GM13976 (cell line): ENCODE measurements at regions not wholly inside any gene's neighbourhood (a gene's known extent, or its start where the extent isn't known, plus 50 kb on each side); places are given as distances from the start of the nearest gene placed in this dataset.

Experiments
- DNase-seq: peaks from one replicate; pipeline ENCODE4 v3.0.0; 2012; ENCODE audit warnings: low spot score
- in situ Hi-C: fragments of 300-500 bp; cut with MboI; formaldehyde crosslinking; loops from one replicate; pipeline ENCODE4 v1.12.0; 2022; ENCODE audit warnings: low sequenced_read_pairs, mixed read lengths, inconsistent platforms; ENCODE audit not compliant: unreplicated experiment
- TF ChIP-seq, protein P1 (sequence below): IDR thresholded peaks from 2 replicates; pipeline ENCODE4 v1.5.1; 2012; ENCODE audit warnings: borderline replicate concordance, mild to moderate bottlenecking; ENCODE audit not compliant: insufficient read depth; ENCODE audit errors: extremely low read depth, missing control alignments, control extremely low read depth

DNA sequence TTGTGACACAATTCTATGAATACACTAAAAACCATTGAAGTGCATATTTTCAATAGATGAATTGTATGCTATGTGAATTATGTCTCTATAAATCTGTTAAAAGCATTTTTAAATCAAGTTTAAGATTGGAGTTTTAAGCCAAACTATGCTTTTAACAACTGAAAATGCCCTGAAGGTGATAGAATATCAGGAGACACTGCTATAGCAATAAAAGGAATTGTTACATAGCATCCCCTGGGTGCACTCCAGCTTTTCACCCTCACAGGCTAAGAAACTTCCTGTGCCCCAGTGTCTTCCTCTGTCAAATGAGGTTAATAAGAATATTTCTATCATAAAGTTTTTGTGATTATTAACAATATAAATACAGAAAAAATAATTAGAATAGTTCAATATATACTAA is 472.7 kb upstream of the TMPO start:
- DNase-seq = no peak
- in situ Hi-C loops = no loop called here
- TF ChIP-seq, protein P1, sequence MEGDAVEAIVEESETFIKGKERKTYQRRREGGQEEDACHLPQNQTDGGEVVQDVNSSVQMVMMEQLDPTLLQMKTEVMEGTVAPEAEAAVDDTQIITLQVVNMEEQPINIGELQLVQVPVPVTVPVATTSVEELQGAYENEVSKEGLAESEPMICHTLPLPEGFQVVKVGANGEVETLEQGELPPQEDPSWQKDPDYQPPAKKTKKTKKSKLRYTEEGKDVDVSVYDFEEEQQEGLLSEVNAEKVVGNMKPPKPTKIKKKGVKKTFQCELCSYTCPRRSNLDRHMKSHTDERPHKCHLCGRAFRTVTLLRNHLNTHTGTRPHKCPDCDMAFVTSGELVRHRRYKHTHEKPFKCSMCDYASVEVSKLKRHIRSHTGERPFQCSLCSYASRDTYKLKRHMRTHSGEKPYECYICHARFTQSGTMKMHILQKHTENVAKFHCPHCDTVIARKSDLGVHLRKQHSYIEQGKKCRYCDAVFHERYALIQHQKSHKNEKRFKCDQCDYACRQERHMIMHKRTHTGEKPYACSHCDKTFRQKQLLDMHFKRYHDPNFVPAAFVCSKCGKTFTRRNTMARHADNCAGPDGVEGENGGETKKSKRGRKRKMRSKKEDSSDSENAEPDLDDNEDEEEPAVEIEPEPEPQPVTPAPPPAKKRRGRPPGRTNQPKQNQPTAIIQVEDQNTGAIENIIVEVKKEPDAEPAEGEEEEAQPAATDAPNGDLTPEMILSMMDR = no peak

DNA sequence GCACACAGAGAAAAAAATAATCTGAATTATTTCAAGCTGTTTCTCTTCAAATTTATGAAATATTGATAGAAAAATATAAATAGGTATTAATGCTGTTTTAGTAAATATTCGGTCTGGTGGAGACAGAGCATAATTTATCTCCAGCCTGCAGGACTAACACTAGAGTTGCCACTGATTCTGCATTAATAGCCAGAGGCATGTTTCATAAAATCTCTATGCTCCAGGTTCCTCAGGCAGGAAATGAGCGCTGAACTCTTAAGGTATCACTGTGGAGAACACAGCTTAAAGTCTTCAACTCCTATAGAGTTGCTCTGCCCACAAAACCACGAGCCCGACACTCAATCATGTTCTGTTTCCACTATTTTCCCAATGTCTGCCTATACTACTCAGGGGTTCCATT is 470.0 kb upstream of the TMPO start:
- no peak for DNase-seq
- TF ChIP-seq, protein P1 = no peak

DNA sequence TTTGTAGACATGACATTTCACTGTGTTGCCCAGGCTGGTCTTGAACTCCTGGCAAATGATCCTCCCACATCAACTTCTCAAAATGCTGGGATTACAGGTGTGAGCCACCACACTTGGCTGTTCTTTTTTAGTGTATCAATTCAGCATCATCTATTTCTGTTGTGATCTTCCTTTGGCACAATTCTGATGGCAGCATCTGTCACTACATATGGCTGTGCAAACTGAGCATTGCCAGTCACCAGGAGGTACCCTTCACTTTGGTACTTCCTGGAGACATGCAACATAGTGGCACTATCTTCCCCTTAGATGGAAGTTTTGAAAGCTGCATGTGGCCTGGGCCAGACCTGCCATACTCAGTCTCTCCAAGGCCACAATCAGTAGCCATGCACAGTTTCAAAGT is 467.1 kb upstream of the TMPO start:
- no peak for DNase-seq
- in situ Hi-C loops = no loop called here
- TF ChIP-seq, protein P1 = no peak

More for the DNA sequence above, 470.0 kb upstream of the TMPO start:
- in situ Hi-C loops = no loop called here

GRCh38 chr12:98053202-98053601 is 462.2 kb upstream of the TMPO start:
- DNase-seq = no peak
- TF ChIP-seq, protein P1 = no peak
- in situ Hi-C loops = no loop called here

DNA sequence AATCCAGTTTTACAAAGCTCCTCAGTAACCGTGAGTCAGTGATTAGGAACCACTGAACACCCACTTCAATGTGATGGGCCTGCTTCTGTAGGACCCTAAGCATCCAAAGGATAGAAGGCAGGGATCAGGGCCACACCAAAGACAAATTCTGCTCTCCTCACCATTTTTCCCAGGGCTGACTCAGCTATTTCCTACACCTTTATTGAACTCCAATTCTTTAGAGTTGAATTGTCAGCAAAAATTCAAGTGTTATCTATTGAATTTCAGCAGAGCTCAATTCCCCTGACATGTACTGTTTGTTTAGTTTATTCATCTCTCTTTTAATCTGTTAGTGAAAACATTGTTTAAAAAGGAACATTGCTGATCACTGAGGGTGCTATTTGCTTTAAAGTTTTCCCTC is 457.7 kb upstream of the TMPO start:
- no peak for DNase-seq
- TF ChIP-seq, protein P1 = no peak
- in situ Hi-C loops = no loop called here

DNA sequence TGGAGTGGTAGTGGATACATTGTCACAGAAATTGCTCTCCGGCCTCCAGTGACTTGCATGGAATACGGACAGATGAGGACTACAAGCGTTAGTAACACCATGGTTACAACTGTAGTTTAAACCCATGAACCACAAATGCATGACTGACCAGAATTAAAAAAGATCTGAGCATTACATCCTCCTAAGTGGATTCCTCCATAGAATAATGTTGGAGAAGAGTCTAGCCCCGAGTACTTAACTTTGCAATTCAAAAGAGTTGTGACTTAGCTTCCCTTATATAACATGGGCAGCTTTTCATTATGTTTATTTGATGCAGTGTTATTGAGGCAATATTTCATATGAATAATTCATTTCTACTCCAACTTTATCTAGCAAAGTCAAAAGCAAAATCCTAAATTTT is 457.2 kb upstream of the TMPO start:
- no peak for DNase-seq
- in situ Hi-C loops = no loop called here
- TF ChIP-seq, protein P1 = no peak

- no peak for DNase-seq
- in situ Hi-C loops = no loop called here
- TF ChIP-seq, protein P1 = no peak
Observed at GRCh38 chr12:98058838-98059237, 456.6 kb upstream of the TMPO start.
